CD14-positive monocyte (primary cell): ENCODE measurements at regions not wholly inside any gene's neighbourhood (a gene's known extent, or its start where the extent isn't known, plus 50 kb on each side); places are given as distances from the start of the nearest gene placed in this dataset.

ENCODE experiments used
- DNase-seq, 3 donors: peaks; one replicate each; pipeline ENCODE4 v3.0.0-alpha.2; 2011 to 2022
- H2AFZ ChIP-seq: 2 replicates; pipeline ENCODE4 v1.6.0; 2012; ENCODE audit warnings: mild to moderate bottlenecking, low read depth, low read length, inconsistent platforms; ENCODE audit not compliant: insufficient read depth, poor library complexity, severe bottlenecking
- H3K27ac ChIP-seq, 2 donors: 1 replicate in 1 of 2; 2 replicates in 1 of 2; pipeline ENCODE4 v1.5.1; 2012 to 2013; ENCODE audit warnings: low read length in 2 of 2, control low read depth in 1 of 2, inconsistent platforms in 1 of 2, low read depth in 1 of 2, mild to moderate bottlenecking in 1 of 2
- H3K27me3 ChIP-seq, 2 donors: one replicate each; pipeline versions ENCODE4 v1.6.0 to v1.6.1; 2011 to 2013; ENCODE audit warnings: low read length in 2 of 2; ENCODE audit not compliant: control insufficient read depth in 2 of 2, insufficient read depth in 2 of 2
- H3K36me3 ChIP-seq, 2 donors: replicated peaks in 1 of 2; 1 replicate in 1 of 2; 2 replicates in 1 of 2; pipeline versions ENCODE4 v1.5.1 to v1.6.1; 2012 to 2013; ENCODE audit warnings: low read length in 2 of 2, control low read depth in 1 of 2, inconsistent platforms in 1 of 2, mild to moderate bottlenecking in 1 of 2; ENCODE audit not compliant: insufficient read depth in 2 of 2, control insufficient read depth in 1 of 2
- H3K4me1 ChIP-seq, 2 donors: 1 replicate in 1 of 2; 2 replicates in 1 of 2; pipeline versions ENCODE4 v1.5.1 to v1.6.1; 2012 to 2013; ENCODE audit warnings: low read length in 2 of 2, control low read depth in 1 of 2, inconsistent platforms in 1 of 2, mild to moderate bottlenecking in 1 of 2, moderate library complexity in 1 of 2; ENCODE audit not compliant: insufficient read depth in 2 of 2, control insufficient read depth in 1 of 2
- H3K4me2 ChIP-seq: replicated peaks from 2 replicates; pipeline ENCODE3; 2012; ENCODE audit warnings: low read length, moderate library complexity, mild to moderate bottlenecking; ENCODE audit not compliant: poor library complexity, severe bottlenecking; ENCODE audit errors: extremely low read depth
- H3K4me3 ChIP-seq, 3 experiments: fragments of 200-600 bp in 1 of 3; sonication (generic) in 1 of 3; replicated peaks in 1 of 3; 1 replicate in 2 of 3; 2 replicates in 1 of 3; pipeline ENCODE4 v1.5.1; 2011 to 2013; ENCODE audit warnings: low read length in 3 of 3, mild to moderate bottlenecking in 3 of 3, control low read depth in 2 of 3, low read depth in 2 of 3, inconsistent platforms in 1 of 3, moderate library complexity in 1 of 3
- H3K79me2 ChIP-seq: 2 replicates; pipeline ENCODE4 v1.6.0; 2012; ENCODE audit warnings: mild to moderate bottlenecking, control low read depth, inconsistent platforms, low read length, moderate library complexity; ENCODE audit not compliant: insufficient read depth
- H3K9ac ChIP-seq: 2 replicates; pipeline ENCODE4 v1.6.0; 2017; ENCODE audit warnings: low read length, mild to moderate bottlenecking; ENCODE audit not compliant: insufficient read depth, poor library complexity, severe bottlenecking
- H3K9me3 ChIP-seq, 2 donors: replicated peaks in 1 of 2; 1 replicate in 1 of 2; 2 replicates in 1 of 2; pipeline versions ENCODE4 v1.5.1 to v1.6.1; 2012 to 2013; ENCODE audit warnings: low read length in 2 of 2, control low read depth in 1 of 2; ENCODE audit not compliant: control insufficient read depth in 1 of 2, insufficient read depth in 1 of 2
- H4K20me1 ChIP-seq: 2 replicates; pipeline ENCODE4 v1.6.0; 2012; ENCODE audit warnings: mild to moderate bottlenecking, low read length, control low read depth, moderate library complexity; ENCODE audit not compliant: insufficient read depth
- H3K27ac Mint-ChIP-seq, 7 donors: one replicate each; pipeline ENCODE4 v1.8.0; 2020; ENCODE audit warnings: mild to moderate bottlenecking in 7 of 7, mixed read lengths in 7 of 7, moderate library complexity in 6 of 7, inconsistent platforms in 2 of 7
- H3K27me3 Mint-ChIP-seq, 3 donors: one replicate each; pipeline ENCODE4 v1.8.0; 2021 to 2022; ENCODE audit warnings: low read depth in 3 of 3, mild to moderate bottlenecking in 3 of 3, mixed read lengths in 3 of 3, moderate library complexity in 3 of 3, inconsistent platforms in 1 of 3
- H3K36me3 Mint-ChIP-seq, 2 donors: one replicate each; pipeline ENCODE4 v1.8.0; 2020; ENCODE audit warnings: mixed read lengths in 2 of 2, inconsistent platforms in 1 of 2, mild to moderate bottlenecking in 1 of 2
- H3K4me1 Mint-ChIP-seq: one replicate; pipeline ENCODE4 v1.8.0; 2020; ENCODE audit warnings: mild to moderate bottlenecking, mixed read lengths
- H3K4me3 Mint-ChIP-seq, 2 donors: one replicate each; pipeline ENCODE4 v1.8.0; 2020; ENCODE audit warnings: mild to moderate bottlenecking in 2 of 2, mixed read lengths in 2 of 2, moderate library complexity in 1 of 2
- H3K9me3 Mint-ChIP-seq, 7 donors: one replicate each; pipeline ENCODE4 v1.8.0; 2020 to 2022; ENCODE audit warnings: mixed read lengths in 7 of 7, mild to moderate bottlenecking in 6 of 7, moderate library complexity in 6 of 7, inconsistent platforms in 2 of 7
- WGBS: methylation state at CpG from one replicate; pipeline ENCODE4 v1.1.5; 2013; ENCODE audit warnings: missing lambda C conversion rate; ENCODE audit not compliant: insufficient coverage; 5-methylcytosine and 5-hydroxymethylcytosine counted together
- intact Hi-C, 2 donors: fragments of 100-400 bp; cut with micrococcal nuclease; formaldehyde crosslinking; loops; one replicate each; pipeline versions ENCODE4 v1.15.0 to v1.15.1; 2023
- TF ChIP-seq, protein P1 (sequence below): fragments of 200-600 bp; IDR thresholded peaks from one replicate; pipeline ENCODE4 v1.8.0; 2022; ENCODE audit warnings: antibody characterized with exemption, mild to moderate bottlenecking

DNA sequence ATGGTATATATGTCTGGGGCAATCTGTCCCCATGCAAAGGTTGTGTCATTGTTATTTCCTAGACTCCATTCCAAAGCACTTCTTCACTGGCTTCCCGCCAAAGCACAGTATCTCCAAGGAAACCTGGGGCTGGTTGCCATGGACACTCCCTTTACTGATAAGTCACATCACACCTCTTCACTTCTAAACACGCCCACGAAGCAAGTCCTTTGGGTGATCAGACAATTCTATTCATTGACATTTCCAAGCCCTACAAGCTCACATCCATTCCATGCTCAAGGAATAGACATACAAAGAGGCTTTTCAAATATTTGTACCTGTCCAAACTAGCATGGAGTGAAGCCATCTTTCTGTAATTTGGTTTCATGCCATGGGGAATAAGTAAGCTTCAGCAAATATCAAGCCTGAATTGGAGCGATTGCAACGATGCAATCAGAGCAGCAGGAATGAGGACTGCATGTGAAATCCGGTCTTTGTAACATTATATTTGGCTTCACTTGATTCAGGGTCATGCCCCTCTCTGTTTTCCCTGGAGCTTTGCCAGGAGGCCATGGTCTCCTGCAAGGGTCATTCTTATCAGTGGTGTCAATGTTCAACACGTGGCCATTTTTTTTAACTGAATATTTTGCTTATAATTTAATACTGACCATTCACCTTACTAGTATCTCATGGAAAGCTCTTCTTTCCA, 201.6 kb upstream of the TMC3 start:
- Mint-ChIP-seq H3K36me3 (no peaks in the 10 kb centered on the region), H3K4me3 (no peak overlapping the region), H3K4me1 (no peaks in the 10 kb centered on the region), H3K27me3 (peaks cover 2% of the 10 kb centered on the region in 3 donors), H3K9me3 (peaks cover 0 to 4% (median 2%) of the 10 kb centered on the region in 7 donors), H3K27ac (no peak overlapping the region)
- intact Hi-C loops: no loop called here
- Histone ChIP-seq H3K79me2 (no peaks in the 10 kb centered on the region), H3K4me3 (no peak overlapping the region), H4K20me1 (no peaks in the 10 kb centered on the region), H2AFZ (no peak overlapping the region), H3K9me3 (no peaks in the 10 kb centered on the region), H3K9ac (no peak overlapping the region), H3K4me2 (no peak overlapping the region), H3K36me3 (no peaks in the 10 kb centered on the region), H3K4me1 (no peaks in the 10 kb centered on the region), H3K27ac (no peak overlapping the region), H3K27me3 (no peaks in the 10 kb centered on the region)
- WGBS: 94% methylated on average over 6 of the region's 7 CpGs
- no peak for DNase-seq
- TF ChIP-seq, protein P1, sequence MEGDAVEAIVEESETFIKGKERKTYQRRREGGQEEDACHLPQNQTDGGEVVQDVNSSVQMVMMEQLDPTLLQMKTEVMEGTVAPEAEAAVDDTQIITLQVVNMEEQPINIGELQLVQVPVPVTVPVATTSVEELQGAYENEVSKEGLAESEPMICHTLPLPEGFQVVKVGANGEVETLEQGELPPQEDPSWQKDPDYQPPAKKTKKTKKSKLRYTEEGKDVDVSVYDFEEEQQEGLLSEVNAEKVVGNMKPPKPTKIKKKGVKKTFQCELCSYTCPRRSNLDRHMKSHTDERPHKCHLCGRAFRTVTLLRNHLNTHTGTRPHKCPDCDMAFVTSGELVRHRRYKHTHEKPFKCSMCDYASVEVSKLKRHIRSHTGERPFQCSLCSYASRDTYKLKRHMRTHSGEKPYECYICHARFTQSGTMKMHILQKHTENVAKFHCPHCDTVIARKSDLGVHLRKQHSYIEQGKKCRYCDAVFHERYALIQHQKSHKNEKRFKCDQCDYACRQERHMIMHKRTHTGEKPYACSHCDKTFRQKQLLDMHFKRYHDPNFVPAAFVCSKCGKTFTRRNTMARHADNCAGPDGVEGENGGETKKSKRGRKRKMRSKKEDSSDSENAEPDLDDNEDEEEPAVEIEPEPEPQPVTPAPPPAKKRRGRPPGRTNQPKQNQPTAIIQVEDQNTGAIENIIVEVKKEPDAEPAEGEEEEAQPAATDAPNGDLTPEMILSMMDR: no peak

DNA sequence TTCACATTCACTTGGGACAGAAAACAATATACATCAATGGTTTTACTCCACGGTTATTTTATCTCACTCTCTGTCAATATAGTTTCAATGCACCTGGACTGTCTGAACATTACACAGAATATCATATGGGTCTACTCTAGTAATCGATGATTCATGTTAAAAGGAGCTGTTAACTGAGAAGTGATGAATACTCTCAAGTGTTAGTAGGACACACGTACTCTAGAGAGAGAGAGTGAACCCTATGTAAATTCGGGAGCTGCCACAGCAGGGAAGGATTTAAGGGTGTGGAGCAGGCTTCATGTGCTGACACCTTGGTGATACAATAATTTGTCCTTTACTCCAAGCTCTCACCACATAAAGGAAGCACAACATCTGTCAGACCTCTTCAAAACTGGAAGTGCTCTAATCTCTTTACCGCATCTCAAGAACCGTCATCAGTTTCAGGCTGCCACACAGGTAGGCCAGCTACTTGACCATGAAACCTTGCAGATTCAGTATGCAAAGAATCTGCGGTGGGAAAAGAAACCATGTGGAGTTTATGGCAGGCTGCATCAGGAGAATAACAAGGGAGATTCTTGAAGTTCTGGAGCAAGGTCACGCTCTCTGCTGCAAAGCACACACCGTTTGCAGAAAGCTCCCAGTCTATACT, 199.2 kb upstream of the TMC3 start:
- H3K4me3 Mint-ChIP-seq: no peak overlapping the region
- H3K9me3 Mint-ChIP-seq: peaks cover 0 to 2% (median under 1%) of the 10 kb centered on the region in 7 donors
- 100% methylated on average over 3 of the region's 9 CpGs for WGBS

More for the DNA sequence above, 199.2 kb upstream of the TMC3 start:
- no peaks in the 10 kb centered on the region for H3K27me3 ChIP-seq
- no peak overlapping the region for H3K4me2 ChIP-seq
- no peak overlapping the region for H2AFZ ChIP-seq
- intact Hi-C loops: no loop called here
- no peaks in the 10 kb centered on the region for H3K36me3 ChIP-seq
- no peaks in the 10 kb centered on the region for H3K79me2 ChIP-seq
- no peaks in the 10 kb centered on the region for H3K4me1 Mint-ChIP-seq
- H4K20me1 ChIP-seq: no peaks in the 10 kb centered on the region
- no peak overlapping the region for H3K4me3 ChIP-seq
- no peaks in the 10 kb centered on the region for H3K4me1 ChIP-seq
- H3K27ac ChIP-seq: no peak overlapping the region
- H3K9me3 ChIP-seq: no peaks in the 10 kb centered on the region
- no peaks in the 10 kb centered on the region for H3K36me3 Mint-ChIP-seq
- no peak overlapping the region for H3K27ac Mint-ChIP-seq
- no peak for DNase-seq
- no peak overlapping the region for H3K9ac ChIP-seq
- peaks cover 2% of the 10 kb centered on the region in 3 donors for H3K27me3 Mint-ChIP-seq
- TF ChIP-seq, protein P1: no peak
